IPS DF 4.7 (cell line): ENCODE measurements at regions not wholly inside any gene's neighbourhood (a gene's known extent, or its start where the extent isn't known, plus 50 kb on each side); places are given as distances from the start of the nearest gene placed in this dataset.

Source experiments
- DNase-seq: peaks from one replicate; pipeline ENCODE4 v3.0.0-alpha.2; 2013; ENCODE audit warnings: low spot score; ENCODE audit errors: extremely low read depth

DNA sequence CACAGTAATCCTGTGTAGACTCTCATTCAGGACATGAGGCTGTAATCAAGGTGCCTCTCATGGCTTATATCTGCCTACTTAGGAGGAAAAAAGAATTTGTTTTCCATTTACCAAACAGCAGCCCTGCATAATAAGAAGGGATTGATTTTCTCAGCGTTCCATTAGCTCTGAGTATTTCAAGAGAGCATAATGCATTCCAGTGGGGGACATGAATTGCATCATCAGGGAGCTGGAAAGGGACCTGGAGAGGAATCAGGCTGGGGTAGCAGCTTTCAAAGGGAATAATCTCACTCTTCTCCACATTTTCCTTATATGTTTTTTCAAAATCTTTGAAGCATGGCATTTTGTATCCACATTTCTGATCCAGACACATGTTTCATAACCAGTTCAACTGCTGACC is 150.6 kb upstream of the ANKRD28 start:
- DNase-seq: no peak

DNA sequence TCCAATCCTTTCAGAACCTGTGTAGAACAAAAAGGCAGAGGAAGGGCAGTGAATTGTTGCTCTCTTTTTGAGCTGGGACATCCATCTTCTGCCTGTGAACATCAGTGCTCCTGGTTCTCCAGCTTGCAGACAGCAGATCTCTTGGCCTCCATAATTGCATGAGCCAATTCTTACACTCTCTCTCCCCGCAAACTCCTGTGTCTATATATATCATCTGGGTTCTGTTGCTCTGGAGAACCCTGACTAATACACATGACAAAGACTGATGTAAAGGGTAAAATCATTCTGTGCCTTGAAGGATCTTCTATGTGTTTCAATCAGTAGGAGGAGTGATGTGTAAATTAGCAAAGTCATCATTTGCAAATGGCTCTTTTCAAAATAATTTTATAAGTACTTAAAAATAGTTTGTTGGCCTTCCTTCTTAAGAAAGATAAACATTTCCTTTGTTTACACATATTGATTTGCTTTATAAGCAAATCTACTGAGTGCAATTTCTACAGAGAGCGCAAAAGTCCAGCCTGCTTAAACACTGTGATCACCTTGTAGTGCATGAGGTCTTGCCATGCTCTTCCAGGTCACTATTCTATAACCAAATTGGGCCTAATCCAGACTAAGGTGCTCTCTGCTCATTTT is 154.9 kb upstream of the ANKRD28 start:
- no peak for DNase-seq

DNA sequence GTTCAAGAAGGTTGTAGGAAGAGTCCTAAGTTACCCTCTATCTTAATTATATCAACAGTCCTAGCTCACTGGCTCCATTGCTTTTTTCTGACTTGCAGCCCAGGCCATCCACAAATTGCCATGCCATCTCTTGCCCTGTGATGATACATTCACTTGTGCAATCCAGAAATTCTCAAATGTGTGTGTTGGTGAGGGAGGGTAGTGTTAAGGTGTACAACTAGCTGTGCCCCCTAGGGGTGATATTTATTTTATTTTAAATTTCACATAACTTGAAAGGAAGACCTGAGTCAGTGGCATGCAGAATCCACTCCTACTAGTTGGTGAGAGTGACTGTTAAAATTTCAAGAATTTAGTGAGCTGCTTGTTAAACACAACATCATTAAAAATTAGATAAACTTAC is 156.1 kb upstream of the ANKRD28 start:
- no peak for DNase-seq

DNA sequence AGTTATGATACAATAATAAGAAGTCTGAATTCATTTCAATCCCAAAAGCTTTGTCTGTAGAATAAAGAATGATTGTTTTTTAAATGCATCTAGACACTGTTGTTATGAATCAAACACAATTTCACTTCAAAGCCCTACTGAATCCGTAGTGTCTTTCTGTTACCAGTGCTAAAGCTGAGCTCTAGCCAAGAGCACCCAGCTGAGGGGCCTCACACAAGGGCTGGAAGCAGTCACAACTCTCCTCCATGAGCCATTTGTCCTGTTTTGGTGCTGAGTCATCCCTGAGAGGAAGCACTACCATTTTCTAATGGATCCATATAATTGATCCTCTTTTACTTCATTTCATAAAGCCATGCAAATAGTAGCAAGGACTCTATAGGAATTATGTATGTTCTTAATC is 158.2 kb upstream of the ANKRD28 start:
- no peak for DNase-seq

GRCh38 chr3:15958692-15959433 is 161.1 kb upstream of the ANKRD28 start:
- DNase-seq: no peak

DNA sequence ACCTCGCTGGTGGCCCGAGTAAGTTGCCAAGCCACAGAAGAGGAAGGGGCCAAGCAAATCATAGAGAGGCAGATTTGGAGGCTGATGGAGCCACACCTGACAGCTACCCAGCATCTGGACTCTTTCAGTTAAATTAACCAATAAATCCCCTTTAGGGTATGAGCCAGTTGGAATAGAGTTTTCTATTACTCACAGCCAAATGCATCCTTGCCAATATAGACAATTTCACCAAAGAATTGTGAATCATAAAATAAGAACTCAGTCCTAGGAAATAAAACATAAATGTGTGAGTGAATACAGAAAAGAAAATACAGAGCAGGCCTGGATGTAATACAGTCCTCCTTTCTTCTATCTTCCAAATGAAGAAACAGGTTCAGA is 161.6 kb upstream of the ANKRD28 start:
- DNase-seq: no peak

DNA sequence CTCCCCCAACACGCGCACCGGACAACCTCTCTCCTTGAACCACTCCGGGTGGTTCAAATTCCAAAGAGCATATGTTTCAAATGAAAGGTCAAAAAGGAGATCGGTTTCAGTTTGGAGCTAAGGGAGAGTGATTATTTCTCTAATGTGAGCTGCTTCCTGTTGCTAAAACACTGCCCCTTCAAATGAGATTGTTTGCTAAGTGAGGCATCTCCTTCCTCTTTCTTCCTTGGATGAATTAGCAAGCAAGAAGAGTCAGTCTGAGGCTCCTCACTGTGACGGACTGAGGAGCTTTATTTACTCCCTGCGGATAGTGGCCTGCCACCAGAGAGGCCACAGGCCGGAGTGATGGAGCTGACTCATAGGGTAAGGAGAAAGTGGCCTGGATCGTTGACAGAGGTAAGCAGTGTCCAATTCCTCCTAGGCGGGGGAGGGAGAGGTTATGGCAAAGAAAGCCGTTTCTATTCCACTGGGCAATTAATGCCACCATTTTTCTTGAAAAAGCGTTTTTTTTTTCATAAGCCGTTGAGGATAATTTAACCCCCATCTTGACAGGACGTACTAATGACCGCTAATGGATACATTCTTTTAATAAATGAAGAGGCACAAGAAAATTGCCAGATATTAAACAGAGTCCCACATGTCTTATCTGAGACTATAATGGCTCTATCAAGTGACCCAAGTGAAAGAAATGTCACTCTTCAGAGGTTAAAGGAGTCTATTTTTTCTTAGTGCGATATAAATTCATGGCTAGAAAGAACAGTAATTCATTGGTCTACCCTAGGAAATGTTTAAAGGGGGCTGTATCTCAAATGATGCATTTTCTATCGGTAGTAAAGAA is 167.0 kb upstream of the ANKRD28 start:
- no peak for DNase-seq

DNA sequence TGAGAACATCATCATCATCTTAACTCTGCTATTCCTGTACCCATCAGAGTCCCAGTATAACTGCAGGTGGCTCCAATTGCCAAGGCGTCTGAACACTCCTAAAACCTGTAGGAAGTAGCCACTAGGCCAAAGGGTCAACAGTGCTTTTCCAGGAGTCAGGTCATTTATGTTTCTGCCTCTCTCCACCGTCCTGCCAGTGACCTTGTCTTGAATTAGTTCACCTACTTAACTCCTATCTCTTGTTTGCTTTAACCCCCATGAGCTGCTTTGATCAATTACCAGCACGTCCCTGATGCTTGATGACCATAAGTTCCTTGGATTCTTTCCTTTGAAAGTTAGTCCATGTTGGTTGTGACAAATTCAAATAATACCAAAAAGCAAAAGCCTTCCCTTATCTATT is 169.8 kb upstream of the ANKRD28 start:
- DNase-seq: no peak

DNA sequence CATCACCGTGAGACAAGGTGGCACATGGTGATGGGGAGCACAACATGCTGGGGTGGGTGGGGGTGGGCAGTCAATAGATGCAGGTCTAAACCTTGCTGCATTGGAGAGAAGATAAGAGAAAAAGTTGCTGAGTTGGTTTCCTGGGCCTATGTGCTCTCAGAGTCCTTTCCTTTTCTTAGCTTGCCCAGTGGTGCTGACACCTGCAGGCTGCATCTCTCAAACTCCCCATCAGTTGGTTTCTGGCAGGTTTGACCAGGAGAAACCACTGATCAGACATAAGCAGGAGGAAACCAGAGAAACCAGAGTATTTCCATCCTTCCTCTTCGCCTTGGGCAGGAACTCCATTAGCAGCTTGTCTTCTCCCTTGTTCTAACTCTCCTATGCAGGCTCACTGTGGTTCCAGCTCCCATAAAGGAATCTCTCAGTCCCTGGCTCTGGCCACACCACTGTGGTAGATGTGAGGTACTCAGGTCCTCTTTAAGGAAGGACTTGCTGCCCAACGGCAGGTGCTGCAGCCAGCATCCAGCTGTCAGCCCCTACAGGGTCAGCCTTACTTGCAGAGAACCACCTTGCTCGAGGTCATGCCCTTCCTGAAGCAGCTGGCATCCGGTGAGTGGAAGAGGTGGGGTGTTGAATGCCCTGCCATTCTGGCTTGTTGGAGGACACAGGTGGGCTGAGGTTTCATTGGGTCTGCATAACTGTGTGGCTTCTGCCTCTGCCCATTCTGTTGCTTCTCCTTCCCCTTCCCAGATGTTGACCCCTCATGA is 172.3 kb upstream of the ANKRD28 start:
- DNase-seq: no peak

DNA sequence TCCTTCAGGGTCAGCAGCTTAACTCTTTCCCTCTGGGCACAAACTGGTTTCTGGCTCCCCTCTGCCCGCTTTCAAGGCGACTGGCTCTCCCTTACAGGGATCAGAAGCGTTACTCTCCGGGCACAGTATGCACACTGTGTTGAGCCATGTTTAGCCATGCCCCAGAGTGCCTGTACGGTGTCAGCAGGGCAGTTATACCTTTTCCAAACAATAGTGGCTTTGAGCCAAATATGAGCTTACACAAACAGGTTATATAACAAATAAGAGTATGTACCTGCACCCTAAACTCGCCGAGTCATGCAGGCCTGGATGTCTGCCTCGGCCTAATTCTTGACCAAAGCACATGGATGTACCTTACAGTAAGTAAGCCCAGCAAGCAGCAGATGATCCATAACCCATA is 175.6 kb upstream of the ANKRD28 start:
- no peak for DNase-seq

- no peak for DNase-seq
Observed at GRCh38 chr3:15973940-15974339, 176.2 kb upstream of the ANKRD28 start.

GRCh38 chr3:15974647-15975046 is 176.9 kb upstream of the ANKRD28 start:
- DNase-seq: peak; percentile 28

DNA sequence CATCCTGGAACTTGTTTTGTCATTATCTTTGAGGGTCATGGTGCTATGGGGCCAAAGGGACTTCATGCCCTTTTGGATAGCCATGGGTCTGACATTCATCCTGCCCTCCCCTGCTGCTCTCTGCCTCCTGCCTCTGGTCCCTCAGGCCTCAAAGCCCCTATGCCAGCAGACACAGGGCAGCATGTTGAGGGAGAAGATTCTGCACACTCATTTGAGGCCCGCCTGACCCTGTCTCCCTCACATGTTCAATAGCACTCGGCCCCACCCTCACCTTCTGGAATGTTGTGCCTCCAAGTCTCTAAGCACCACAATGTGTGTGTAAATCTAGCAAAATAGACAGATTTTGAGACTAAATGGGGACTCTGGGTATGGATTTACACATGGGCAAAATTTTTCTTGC is 178.7 kb upstream of the ANKRD28 start:
- DNase-seq: no peak

GRCh38 chr3:15977090-15977489 is 179.3 kb upstream of the ANKRD28 start:
- DNase-seq: no peak

DNA sequence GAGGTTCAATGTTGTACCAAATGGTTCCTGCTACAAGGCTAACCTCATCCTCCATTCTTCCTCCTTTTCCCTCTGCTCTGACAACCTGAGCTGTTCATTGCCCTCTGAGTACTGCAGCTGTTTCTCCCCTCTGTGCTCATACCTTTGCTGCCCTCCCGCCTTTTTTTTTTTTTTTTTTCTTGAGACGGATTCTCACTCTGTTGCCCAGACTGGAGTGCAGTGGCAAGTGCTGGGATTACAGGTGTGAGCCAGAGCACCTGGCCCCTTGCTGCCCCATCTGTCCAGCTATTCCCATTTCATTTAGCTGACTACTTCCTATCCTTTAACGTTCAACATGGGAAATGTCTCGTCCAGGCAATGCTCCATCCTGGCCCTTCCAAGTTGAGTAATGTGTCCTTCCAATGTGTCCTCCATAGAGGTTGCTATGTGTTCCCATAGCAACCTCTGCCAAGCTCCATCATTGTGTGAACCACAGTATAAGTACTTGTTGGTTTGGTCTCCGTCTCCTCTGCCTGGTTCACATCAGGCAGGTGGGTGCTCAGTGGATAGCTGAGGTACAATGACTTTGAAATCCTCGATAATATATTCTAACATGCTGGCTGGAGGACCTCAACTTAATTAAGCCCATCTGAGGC is 179.9 kb upstream of the ANKRD28 start:
- no peak for DNase-seq

DNA sequence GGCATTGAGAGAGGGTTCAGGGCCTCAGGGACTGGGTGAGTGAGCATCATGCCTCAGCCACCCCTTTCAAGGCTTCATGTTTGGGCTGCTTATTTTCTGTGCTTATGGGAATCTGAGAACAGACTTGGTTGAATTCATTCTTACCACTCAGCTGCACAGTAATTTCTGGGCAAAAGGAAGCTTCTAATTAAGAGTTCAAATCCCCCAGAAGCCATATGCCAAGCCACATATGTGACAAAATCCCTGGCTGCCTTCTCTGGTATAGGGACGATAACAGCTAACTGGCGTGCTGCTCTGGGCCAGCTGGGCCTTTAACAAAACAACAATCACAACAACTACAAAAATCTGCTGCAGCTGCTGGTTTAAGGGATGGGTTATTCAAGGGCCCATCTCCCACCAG is 181.0 kb upstream of the ANKRD28 start:
- DNase-seq: no peak

- no peak for DNase-seq
Observed at GRCh38 chr3:15979495-15979894, 181.7 kb upstream of the ANKRD28 start.

DNA sequence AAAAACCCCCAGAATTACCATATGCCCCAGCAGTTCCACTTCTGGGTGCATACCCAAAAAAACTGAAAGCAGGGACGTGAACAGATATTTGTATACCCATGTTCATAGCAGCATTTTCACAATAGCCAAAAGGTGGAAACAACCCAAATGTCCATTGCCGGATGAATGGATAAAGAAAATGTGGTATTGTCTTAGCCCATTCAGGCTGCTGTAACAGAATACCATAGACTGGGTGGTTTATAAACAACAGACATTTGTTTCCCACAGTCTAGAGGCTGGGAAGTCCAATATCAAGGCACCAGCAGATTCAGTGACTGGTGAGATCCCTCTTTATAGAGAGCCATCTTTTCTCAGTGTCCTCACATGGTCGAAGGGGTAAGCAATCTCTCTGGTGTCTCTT is 182.1 kb upstream of the ANKRD28 start:
- DNase-seq: no peak

- no peak for DNase-seq
Observed at GRCh38 chr3:15982243-15982642, 184.5 kb upstream of the ANKRD28 start.

GRCh38 chr3:15982667-15983196 is 185.0 kb upstream of the ANKRD28 start:
- no peak for DNase-seq

- DNase-seq: no peak
Observed at GRCh38 chr3:15983232-15983631, 185.5 kb upstream of the ANKRD28 start.
